WERI-Rb-1 (cell line): ENCODE measurements at regions not wholly inside any gene's neighbourhood (a gene's known extent, or its start where the extent isn't known, plus 50 kb on each side); places are given as distances from the start of the nearest gene placed in this dataset.

Experiments used
- DNase-seq: peaks from one replicate; pipeline ENCODE4 v3.0.0-alpha.2; 2020
- H3K27ac ChIP-seq: fragments of 250-450 bp; sonication (Bioruptor Pico); 2 replicates; pipeline ENCODE4 v1.5.1; 2020; ENCODE audit warnings: mild to moderate bottlenecking, moderate library complexity
- H3K27me3 ChIP-seq: fragments of 250-450 bp; sonication (Bioruptor Pico); 2 replicates; pipeline ENCODE4 v1.5.1; 2021; ENCODE audit warnings: mild to moderate bottlenecking, low read depth, moderate library complexity; ENCODE audit not compliant: insufficient read depth, severe bottlenecking
- H3K36me3 ChIP-seq: fragments of 250-450 bp; sonication (Bioruptor Pico); 2 replicates; pipeline ENCODE4 v1.5.1; 2020; ENCODE audit warnings: mild to moderate bottlenecking, moderate library complexity
- H3K4me3 ChIP-seq: 2 replicates; pipeline ENCODE4 v1.5.1; 2011; ENCODE audit warnings: low read depth, mild to moderate bottlenecking, control low read depth, low read length
- H3K9me3 ChIP-seq: fragments of 250-450 bp; sonication (Bioruptor Pico); 2 replicates; pipeline ENCODE4 v1.5.1; 2021; ENCODE audit warnings: mild to moderate bottlenecking, moderate library complexity; ENCODE audit not compliant: severe bottlenecking
- CTCF ChIP-seq: IDR thresholded peaks from 2 replicates; pipeline ENCODE4 v1.5.1; 2011; ENCODE audit warnings: low read depth, mild to moderate bottlenecking, control low read depth, inconsistent platforms, low read length

DNA sequence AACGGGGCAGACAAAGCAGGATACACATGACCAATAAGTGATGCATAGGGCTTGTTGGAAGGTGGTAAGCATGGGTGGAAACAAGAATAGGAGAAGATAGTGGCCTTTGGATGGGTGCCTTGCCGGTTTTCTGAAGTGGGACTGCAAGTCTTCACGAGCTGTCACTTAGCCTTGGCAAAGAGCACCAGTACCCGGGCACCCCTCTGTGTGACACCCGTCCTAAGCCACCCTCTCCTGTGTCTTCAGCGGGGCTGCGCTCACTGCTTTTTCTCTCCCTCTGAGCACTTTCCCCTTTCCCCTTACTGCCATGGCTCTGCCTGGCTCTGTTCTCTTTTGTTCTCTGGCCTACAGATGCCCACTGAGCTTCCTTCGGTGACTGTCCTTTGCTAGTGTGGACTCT is 399.7 kb upstream of the MKI67 start:
- H3K36me3 ChIP-seq = no peaks in the 10 kb centered on the region
- TF ChIP-seq CTCF = no peak
- H3K27me3 ChIP-seq = peaks cover 7% of the 10 kb centered on the region
- H3K4me3 ChIP-seq = no peak overlapping the region
- DNase-seq = no peak
- H3K9me3 ChIP-seq = no peaks in the 10 kb centered on the region
- no peak overlapping the region for H3K27ac ChIP-seq

GRCh38 chr10:128526791-128527375 is 400.7 kb upstream of the MKI67 start:
- H3K27ac ChIP-seq = no peak overlapping the region
- TF ChIP-seq CTCF = no peak
- peaks cover 7% of the 10 kb centered on the region for H3K27me3 ChIP-seq
- H3K36me3 ChIP-seq = no peaks in the 10 kb centered on the region
- no peak for DNase-seq
- no peaks in the 10 kb centered on the region for H3K9me3 ChIP-seq
- H3K4me3 ChIP-seq = no peak overlapping the region

DNA sequence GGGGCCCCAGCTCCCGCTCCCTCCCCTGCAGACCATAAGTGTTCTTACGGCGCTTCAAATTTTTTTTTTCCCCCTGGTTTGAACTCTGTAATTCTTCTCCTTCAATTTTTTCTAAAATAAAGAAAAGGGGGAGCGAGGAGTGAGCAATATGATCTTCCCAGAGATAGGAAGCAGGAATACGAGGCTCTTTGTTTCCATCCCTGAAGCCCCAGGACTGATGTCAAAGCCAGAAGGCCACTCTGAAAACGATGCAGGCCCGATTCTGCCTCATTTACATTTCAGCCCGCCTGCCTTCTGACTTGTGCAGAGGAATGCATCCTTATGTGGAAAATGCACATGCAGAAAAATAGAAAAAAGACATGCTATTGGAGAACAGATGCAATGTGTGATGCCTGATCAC is 401.5 kb upstream of the MKI67 start:
- no peak overlapping the region for H3K27ac ChIP-seq

DNA sequence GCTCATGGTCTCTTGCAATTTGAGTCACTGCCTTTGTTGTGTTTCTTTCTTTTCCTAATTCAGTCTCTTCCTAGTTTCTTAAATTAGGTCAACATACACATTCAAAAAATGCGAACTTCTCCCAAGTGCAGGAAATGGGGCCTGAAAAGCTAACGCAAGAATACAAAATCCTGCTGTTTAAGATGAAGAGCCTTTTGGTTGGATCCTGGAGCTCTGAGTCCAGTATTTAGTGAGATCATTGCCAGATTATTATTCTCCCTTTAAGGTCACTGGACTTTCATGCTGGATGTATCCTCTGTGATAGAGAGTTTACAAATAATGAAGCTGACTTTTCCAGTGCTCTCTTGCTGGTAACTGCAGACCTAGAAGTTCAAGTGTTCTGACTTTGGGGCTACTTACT is 401.9 kb upstream of the MKI67 start:
- TF ChIP-seq CTCF = no peak
- Histone ChIP-seq H3K36me3 (no peaks in the 10 kb centered on the region), H3K9me3 (no peaks in the 10 kb centered on the region), H3K4me3 (no peak overlapping the region), H3K27ac (no peak overlapping the region), H3K27me3 (peaks cover 7% of the 10 kb centered on the region)
- no peak for DNase-seq

More for the DNA sequence above, 401.5 kb upstream of the MKI67 start:
- DNase-seq = no peak
- Histone ChIP-seq H3K36me3 (no peaks in the 10 kb centered on the region), H3K27me3 (peaks cover 7% of the 10 kb centered on the region), H3K4me3 (no peak overlapping the region), H3K9me3 (no peaks in the 10 kb centered on the region)
- TF ChIP-seq CTCF = no peak

- no peak overlapping the region for H3K27ac ChIP-seq
- peaks cover 7% of the 10 kb centered on the region for H3K27me3 ChIP-seq
- H3K4me3 ChIP-seq = no peak overlapping the region
- DNase-seq = no peak
- no peaks in the 10 kb centered on the region for H3K36me3 ChIP-seq
- TF ChIP-seq CTCF = no peak
- H3K9me3 ChIP-seq = no peaks in the 10 kb centered on the region
Measured at GRCh38 chr10:128528781-128529180, 402.6 kb upstream of the MKI67 start.

- Histone ChIP-seq H3K27me3 (peaks cover 7% of the 10 kb centered on the region), H3K4me3 (no peak overlapping the region), H3K36me3 (no peaks in the 10 kb centered on the region), H3K9me3 (no peaks in the 10 kb centered on the region), H3K27ac (no peak overlapping the region)
- DNase-seq = no peak
- TF ChIP-seq CTCF = no peak
Measured at GRCh38 chr10:128529225-128529624, 403.0 kb upstream of the MKI67 start.
